NCI-H69 (cell line): ENCODE measurements at regions not wholly inside any gene's neighbourhood (a gene's known extent, or its start where the extent isn't known, plus 50 kb on each side); places are given as distances from the start of the nearest gene placed in this dataset.

ENCODE experiments used
- DNase-seq: peaks from one replicate; lab custom pipeline; 2025; lab: John Stamatoyannopoulos, UW

DNA sequence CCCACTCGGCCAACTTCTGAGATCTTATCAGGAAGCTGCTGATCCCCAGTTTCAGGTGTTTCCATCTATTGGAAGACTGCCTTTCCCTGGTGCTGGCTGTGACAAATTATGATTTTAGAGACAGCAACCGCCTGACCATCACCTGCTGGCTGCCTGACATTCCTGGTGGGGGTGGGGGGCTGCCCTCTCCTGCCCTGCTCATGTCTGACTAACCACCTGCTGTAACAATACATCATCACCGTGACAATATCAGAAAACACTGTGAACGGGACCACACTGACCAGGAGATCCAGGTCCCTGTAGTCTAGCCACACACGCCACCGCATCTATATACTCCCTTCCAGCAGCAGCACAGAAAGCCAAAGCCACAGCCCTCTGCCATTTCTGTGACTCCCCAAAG is 537.5 kb downstream of the QKI start:
- no peak for DNase-seq

- no peak for DNase-seq
Measured at GRCh38 chr6:163951326-163951725, 536.8 kb downstream of the QKI start.

- no peak for DNase-seq
Measured at GRCh38 chr6:163950159-163950558, 535.6 kb downstream of the QKI start.

DNA sequence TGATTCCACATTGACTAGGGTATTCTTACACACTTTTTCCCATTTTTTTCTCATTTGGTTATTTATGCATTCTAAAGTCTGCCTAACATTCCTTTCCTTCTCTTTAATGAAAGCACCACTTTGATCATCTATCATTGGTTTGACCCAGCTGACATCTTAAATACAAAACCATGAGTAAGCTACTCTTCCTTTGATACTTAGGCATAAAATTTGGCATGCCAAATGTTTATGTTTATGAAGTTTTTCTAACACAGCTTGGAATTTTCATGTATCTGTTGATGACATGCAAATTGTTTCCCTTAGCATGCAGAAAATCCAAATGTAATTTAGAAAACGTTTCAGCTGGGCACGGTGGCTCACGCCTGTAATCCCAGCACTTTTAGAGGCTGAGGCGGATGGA is 534.9 kb downstream of the QKI start:
- no peak for DNase-seq

DNA sequence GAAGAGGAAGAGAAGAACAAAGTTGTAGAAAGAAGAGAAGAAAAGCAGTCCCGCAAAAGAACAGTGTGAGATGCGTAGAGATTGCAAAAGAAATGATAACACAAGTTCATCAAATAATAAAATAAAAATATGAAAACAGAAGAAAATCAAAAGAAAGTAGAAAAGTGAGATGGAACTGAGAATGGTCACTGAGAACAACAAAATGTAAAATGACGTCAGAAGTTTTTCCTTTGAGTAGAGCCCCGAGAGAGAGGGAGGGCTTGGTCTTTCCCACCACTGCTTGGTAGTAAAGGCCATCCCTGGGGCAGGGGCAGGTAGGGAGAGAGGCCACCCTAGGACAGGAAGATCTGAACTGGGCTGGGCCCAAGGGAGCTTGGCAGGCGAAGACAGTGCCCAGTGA is 533.7 kb downstream of the QKI start:
- no peak for DNase-seq

- DNase-seq = no peak
Measured at GRCh38 chr6:163947276-163947675, 532.8 kb downstream of the QKI start.

DNA sequence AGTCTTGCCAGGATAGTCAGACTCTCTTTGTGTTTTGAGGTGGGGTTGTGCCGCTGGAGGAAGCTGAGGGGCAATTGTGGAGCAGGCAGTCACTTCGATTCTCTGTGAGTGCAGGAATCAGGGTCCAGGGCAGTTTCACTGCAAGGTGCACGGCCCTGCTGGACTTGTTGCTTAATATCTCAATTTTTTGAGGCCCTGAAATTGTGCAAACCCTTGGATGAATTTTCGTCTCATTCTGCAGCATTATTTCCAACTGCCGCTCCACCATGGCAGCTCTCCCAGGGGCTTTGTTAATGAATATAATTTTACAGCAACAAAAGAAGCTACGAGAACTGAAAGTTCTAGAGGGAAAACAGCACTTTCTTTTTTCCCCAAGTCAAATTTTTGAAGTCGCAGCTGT is 531.9 kb downstream of the QKI start:
- no peak for DNase-seq

GRCh38 chr6:163945808-163946207 is 531.3 kb downstream of the QKI start:
- DNase-seq = no peak

GRCh38 chr6:163944897-163945296 is 530.4 kb downstream of the QKI start:
- DNase-seq = peak; percentile 60

DNA sequence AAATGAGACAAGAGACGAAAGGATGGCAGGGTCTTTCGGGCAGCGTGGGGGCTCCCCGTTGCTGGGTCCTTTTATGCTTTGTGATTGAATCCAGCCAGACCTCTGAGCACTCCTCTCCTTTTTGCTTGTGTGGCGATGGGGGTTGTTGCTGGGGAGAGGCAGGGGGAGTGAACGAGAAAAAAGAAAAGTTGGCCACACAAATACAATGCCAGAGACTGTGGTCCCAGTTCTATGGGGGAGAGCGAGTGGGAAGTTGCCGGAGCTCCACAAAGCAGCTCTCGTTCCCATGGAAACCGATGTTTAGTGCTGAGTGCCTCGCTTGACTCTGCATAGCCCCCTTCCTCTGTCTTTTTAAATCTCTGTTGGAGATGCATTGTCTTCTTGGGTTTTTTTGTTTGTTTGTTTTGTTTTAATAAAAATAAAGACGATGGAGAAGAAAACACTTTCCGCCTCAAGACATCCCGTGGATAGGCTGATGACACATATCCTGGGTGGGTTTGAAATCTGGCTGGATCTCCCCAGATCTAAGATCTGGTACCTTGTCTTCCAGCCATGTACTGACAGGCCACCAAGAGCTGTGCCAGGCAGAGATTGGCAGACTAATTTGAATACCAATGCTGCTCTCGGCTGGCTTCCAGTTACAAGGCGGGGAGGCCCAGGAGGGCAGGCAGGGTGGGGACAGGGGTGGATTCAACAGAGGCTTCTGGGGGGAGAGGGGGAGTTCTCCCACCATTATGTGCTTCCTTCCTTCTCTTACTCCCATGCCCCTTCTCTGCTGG is 529.3 kb downstream of the QKI start:
- DNase-seq = peak; percentile 60

DNA sequence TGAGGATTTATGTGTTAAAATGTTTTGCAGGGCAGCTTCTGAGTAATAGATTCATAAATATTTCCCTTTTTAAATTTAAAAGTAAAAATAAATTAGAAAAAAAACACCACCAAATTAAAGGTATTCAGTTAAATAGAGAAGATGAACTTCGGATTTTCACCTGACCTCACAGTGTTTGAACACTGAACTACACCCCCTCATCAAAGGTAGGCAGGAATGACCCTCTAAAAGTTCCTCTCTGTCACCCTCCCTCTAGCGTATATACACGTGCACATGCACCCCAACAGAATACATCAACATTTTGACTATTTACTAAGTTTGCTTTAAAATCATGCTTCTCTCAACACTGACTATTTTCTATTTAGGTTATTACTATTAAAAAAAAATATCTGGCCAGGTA is 528.3 kb downstream of the QKI start:
- DNase-seq = no peak

GRCh38 chr6:163941624-163941976 is 527.1 kb downstream of the QKI start:
- peak; percentile 38 for DNase-seq

- DNase-seq = peak; percentile 34
Measured at GRCh38 chr6:163940705-163941623, 526.4 kb downstream of the QKI start.

DNA sequence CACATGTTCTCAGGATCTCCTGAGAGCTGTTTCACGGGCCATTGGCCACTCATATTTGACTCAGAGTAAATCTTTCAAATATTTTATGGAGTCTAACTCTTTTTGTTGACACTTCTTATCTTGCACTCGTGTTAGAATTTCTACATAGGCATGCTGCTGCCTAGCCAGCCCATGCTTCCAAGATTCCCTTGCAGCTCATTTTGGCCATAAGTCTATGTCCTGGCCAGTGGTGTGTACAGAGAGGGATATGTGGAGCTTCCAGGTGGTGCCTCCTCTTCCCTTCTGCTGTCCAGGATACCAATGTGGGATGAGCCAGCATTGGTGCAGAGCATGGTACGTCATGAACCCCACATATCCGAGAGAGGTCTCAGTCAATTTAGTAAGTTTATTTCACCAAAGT is 522.6 kb downstream of the QKI start:
- no peak for DNase-seq

DNA sequence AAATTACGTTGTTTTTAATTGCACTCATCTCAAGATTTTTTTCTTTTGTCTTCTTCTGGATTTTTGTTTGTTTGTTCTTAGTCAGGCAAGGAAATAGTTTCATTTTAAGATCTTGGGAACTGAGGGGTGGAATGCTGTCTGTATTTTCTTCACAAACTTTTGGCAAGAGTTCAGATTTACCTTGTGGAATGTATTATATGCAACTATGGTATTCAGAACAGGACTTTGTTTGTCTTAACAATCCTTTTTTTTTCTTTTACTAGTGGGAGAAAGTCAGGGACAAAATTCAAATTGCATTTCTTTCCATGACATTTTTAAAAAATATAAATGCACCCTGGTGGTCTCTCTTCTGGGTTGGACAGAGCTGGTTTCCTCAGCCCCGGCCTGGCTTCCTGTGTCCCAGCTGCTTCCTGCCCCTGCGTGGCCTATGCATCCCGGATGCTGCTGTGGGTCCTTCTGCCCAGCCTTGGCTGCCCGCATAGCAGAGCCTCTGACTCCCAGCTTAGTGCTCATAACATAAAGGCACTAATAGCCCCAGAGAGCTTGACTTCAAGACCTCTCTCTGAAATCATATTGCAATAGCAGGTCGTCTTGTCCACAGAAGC is 520.7 kb downstream of the QKI start:
- DNase-seq = no peak

- DNase-seq = no peak
Measured at GRCh38 chr6:163930012-163930411, 515.5 kb downstream of the QKI start.

GRCh38 chr6:163929538-163929937 is 515.0 kb downstream of the QKI start:
- no peak for DNase-seq

DNA sequence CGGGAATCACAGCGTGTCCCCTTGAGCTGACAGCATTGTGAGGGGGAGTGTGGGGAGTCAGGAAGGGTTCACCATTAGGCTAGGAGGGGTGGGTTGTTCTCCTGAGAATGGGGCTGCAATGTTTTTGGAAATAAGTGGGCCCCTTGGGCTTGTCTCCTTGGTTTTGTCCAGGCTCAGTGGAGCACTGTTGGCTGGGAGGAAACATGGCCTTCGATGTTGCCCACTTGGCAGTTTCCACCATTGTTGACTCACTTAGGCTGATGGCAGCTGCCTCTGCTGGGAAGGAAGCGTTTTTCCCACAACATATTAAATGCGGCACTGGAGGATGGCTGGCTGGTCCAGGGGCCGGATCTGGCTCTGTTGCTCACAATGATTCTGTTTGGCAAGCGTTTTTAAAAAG is 512.1 kb downstream of the QKI start:
- DNase-seq = no peak

- DNase-seq = no peak
Measured at GRCh38 chr6:163925839-163926238, 511.3 kb downstream of the QKI start.

GRCh38 chr6:163923658-163924411 is 509.3 kb downstream of the QKI start:
- DNase-seq = no peak

- no peak for DNase-seq
Measured at GRCh38 chr6:163922562-163922961, 508.0 kb downstream of the QKI start.

DNA sequence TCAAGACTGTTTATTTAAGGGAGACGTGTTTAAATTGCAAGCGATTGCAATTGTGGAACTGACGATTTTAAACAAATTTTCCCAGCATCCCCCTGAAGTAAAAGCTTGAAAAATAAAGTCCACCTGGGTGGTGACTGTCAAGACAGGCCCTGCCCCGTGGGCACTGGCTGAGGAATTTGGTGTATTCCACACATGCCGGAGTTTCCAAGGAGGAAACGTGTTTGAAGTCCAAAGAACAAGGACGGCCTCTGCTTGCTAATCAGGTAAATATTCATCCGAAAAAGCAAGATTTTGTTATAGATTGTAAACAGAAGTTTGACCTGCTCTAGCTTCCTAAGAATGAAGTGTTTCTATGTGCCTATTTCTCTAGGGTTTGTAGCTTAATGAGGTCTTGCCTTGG is 505.1 kb downstream of the QKI start:
- no peak for DNase-seq
